A673 (cell line): ENCODE measurements at regions not wholly inside any gene's neighbourhood (a gene's known extent, or its start where the extent isn't known, plus 50 kb on each side); places are given as distances from the start of the nearest gene placed in this dataset.

Experiments
- BruUV-seq: library from RNA; stranded (reverse); fragments of 400-500 nt; replicated peaks from 2 replicates; lab custom pipeline; 2021; lab: Mats Ljungman, UMichigan
- CTCF ChIA-PET: fragments of 300-600 bp; sonication (Branson Sonifier 250); formaldehyde crosslinking; loops from one replicate; lab custom pipeline; 2022; ENCODE audit warnings: antibody characterized with exemption; lab: Charles Lee
- POLR2A ChIA-PET: fragments of 300-600 bp; sonication (Branson Sonifier 250); formaldehyde crosslinking; loops from one replicate; lab custom pipeline; 2022; ENCODE audit warnings: antibody characterized with exemption; ENCODE audit not compliant: low non-redundant PET; lab: Charles Lee
- DNase-seq: peaks from one replicate; pipeline ENCODE4 v3.0.0-alpha.2; 2015; ENCODE audit warnings: low spot score
- H3K27ac ChIP-seq: fragments of 200-600 bp; sonication (generic); 2 replicates; pipeline ENCODE4 v1.5.1; 2016; ENCODE audit warnings: mixed run types, low read depth, mild to moderate bottlenecking, mixed read lengths, antibody characterized with exemption, low read length; ENCODE audit not compliant: poor library complexity, severe bottlenecking
- H3K27me3 ChIP-seq: fragments of 200-600 bp; sonication (generic); replicated peaks from 2 replicates; pipeline ENCODE4 v1.6.1; 2017; ENCODE audit warnings: mixed run types, low read depth, mild to moderate bottlenecking, mixed read lengths, antibody characterized with exemption, low read length; ENCODE audit not compliant: insufficient read depth, poor library complexity
- H3K36me3 ChIP-seq: fragments of 200-600 bp; sonication (generic); 2 replicates; pipeline ENCODE4 v1.6.1; 2016; ENCODE audit warnings: mixed run types, mild to moderate bottlenecking, mixed read lengths, antibody characterized with exemption, low read length; ENCODE audit not compliant: insufficient read depth, poor library complexity, severe bottlenecking
- H3K4me1 ChIP-seq: fragments of 200-600 bp; sonication (generic); 2 replicates; pipeline ENCODE4 v1.6.1; 2017; ENCODE audit warnings: mixed run types, mild to moderate bottlenecking, mixed read lengths, antibody characterized with exemption, low read length; ENCODE audit not compliant: insufficient read depth, poor library complexity, severe bottlenecking
- H3K4me3 ChIP-seq: fragments of 200-600 bp; sonication (generic); 2 replicates; pipeline ENCODE4 v1.5.1; 2016; ENCODE audit warnings: low read depth, mixed run types, mild to moderate bottlenecking, mixed read lengths, low read length; ENCODE audit not compliant: poor library complexity, severe bottlenecking
- H3K9me3 ChIP-seq: fragments of 200-600 bp; sonication (generic); 2 replicates; pipeline ENCODE4 v1.6.1; 2016; ENCODE audit warnings: mixed run types, low read depth, mild to moderate bottlenecking, mixed read lengths, antibody characterized with exemption, low read length; ENCODE audit not compliant: poor library complexity, severe bottlenecking
- CTCF ChIP-seq: fragments of 300-800, 200-600 bp; sonication (generic); conservative IDR thresholded peaks from 2 replicates; pipeline ENCODE4 v1.5.1; 2017; ENCODE audit warnings: low read depth, mild to moderate bottlenecking, antibody characterized with exemption, low read length, moderate library complexity, mixed read lengths
- EZH2 ChIP-seq: fragments of 200-600 bp; sonication (generic); IDR thresholded peaks from 2 replicates; pipeline ENCODE4 v1.6.1; 2017; ENCODE audit warnings: borderline replicate concordance, low read depth, mild to moderate bottlenecking, mixed read lengths, antibody characterized with exemption, low read length; ENCODE audit not compliant: poor library complexity, severe bottlenecking
- intact Hi-C: fragments of 100-400 bp; cut with micrococcal nuclease; formaldehyde crosslinking; loops from one replicate; pipeline ENCODE4 v1.10.0; 2022; ENCODE audit not compliant: unreplicated experiment

- Histone ChIP-seq H3K4me1 (peaks cover 6% of the 10 kb centered on the region), H3K4me3 (no peak overlapping the region), H3K36me3 (no peaks in the 10 kb centered on the region), H3K27ac (no peak overlapping the region), H3K9me3 (no peaks in the 10 kb centered on the region), H3K27me3 (no peaks in the 10 kb centered on the region)
- no peak for DNase-seq
- no TSS peak for BruUV-seq
- intact Hi-C loops = no loop called here
- TF ChIP-seq EZH2 = no peak
- no peak for TF ChIP-seq CTCF
- ChIA-PET CTCF (no interaction called here), POLR2A (no interaction called here)
These were observed 151.6 kb upstream of the IVNS1ABP start for GRCh38 chr1:185468626-185469025.

- Histone ChIP-seq H3K27ac (no peak overlapping the region), H3K27me3 (no peaks in the 10 kb centered on the region), H3K36me3 (no peaks in the 10 kb centered on the region), H3K4me3 (no peak overlapping the region), H3K4me1 (no peaks in the 10 kb centered on the region), H3K9me3 (no peaks in the 10 kb centered on the region)
- TF ChIP-seq CTCF (no peak), EZH2 (no peak)
- POLR2A ChIA-PET = no interaction called here
- BruUV-seq = no TSS peak
- intact Hi-C loops = no loop called here
- CTCF ChIA-PET = no interaction called here
- no peak for DNase-seq
These were observed 150.1 kb upstream of the IVNS1ABP start for GRCh38 chr1:185467122-185467521.

GRCh38 chr1:185464777-185465176 is 147.7 kb upstream of the IVNS1ABP start:
- H3K27ac ChIP-seq = no peak overlapping the region
- DNase-seq = no peak
- BruUV-seq = no TSS peak
- TF ChIP-seq CTCF = no peak
- TF ChIP-seq EZH2 = no peak
- no peaks in the 10 kb centered on the region for H3K27me3 ChIP-seq
- H3K9me3 ChIP-seq = no peaks in the 10 kb centered on the region
- POLR2A ChIA-PET = no interaction called here
- no peaks in the 10 kb centered on the region for H3K36me3 ChIP-seq
- H3K4me3 ChIP-seq = no peak overlapping the region
- H3K4me1 ChIP-seq = no peaks in the 10 kb centered on the region
- CTCF ChIA-PET = no interaction called here
- intact Hi-C loops = no loop called here
